NCI-H1092 treated with DMSO at 0.1 percent for 48 hours (cell line): ENCODE measurements at regions not wholly inside any gene's neighbourhood (a gene's known extent, or its start where the extent isn't known, plus 50 kb on each side); places are given as distances from the start of the nearest gene placed in this dataset.
"Not testable (repeated sequence)": the region's sequence is repeated elsewhere in the genome, so short reads cannot be mapped to it uniquely, and the experiment has no call there.

Experiments used
- DNase-seq: peaks from one replicate; lab custom pipeline; 2025; lab: John Stamatoyannopoulos, UW

DNA sequence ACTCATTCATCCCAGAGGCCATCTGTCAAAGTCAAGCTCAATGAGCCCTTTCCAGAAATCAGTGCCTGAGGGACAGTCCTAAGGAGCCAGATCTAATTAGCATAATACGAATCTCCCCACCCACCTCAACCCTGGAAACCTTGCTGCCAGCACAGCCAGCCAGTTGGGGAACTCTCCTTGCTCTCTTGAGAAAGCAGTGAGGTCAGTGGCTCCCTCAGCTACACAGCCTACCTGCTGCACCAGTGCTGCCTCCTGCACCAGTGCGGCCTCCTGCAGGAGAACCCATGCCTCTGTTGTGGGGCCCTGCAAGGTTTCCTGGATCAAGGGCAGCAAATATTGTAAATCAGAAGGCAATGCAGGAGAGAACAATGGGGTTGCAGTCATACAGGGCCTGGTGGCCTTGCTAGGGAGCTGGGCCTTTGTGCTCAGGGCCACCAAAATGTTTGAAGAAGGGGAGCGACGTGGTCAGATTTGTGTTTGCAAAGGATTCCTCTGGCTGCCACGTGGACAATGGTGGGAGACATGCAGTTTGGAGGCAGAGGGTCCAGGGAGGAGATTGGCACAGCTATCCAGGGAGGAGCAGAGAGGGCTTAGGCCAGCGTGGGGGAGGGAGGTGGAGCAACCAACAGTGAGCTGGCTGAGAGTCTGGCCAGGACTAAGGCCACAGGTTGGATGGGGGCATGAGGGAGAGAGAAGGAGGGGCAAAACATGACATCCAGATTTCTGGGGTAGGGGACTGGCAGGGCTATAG, 124.3 kb upstream of the MAMLD1 start:
- DNase-seq = no peak

DNA sequence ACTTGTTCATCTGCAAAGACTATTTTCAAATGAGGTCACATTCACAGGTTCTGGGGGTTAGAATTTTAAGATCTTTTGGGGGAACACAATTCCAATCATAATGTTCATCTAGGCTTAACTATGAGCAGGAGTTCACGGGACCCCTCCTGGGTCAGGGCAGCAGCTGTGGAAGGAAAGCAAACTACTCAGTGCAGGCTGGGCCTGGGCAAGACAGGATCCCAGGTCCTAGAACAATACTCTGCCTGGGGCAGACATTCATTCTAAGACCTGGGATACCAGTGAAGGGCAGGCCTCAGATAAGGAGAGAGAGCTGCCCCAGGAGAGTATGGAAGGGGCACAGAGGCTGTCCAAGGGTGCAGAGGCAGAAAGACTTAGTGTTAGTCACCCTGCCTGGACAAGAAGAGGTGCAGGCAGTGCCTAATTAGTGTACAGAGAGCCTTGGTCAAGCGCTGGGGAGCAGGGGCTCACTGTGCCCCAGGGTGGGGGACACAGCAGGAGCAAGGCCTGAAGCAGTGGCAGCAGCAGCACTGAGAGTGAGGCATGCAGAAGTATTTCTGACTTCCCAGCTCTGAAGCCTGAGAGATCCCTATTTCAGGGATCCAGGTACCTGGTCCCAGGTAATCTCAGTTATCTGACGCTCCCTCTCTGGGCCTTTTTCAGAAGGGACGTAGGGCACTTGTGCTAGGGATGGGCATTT, 123.0 kb upstream of the MAMLD1 start:
- DNase-seq = no peak

DNA sequence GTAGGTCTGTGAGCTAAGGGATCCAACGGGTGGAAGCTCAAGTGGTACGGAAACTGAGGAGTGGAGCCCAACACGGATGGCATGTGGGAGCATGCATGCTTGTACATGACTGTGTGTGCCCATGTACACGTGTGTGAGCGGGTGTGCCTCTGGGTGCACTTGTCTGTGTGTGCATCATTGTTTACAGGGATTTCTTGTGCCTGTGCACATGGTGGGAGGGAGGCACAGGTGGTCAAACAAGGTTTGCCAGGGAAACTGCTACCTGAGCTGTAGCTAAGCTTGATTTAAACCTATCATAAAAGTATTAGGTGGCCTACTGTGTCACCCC, 122.5 kb upstream of the MAMLD1 start:
- DNase-seq = no peak

DNA sequence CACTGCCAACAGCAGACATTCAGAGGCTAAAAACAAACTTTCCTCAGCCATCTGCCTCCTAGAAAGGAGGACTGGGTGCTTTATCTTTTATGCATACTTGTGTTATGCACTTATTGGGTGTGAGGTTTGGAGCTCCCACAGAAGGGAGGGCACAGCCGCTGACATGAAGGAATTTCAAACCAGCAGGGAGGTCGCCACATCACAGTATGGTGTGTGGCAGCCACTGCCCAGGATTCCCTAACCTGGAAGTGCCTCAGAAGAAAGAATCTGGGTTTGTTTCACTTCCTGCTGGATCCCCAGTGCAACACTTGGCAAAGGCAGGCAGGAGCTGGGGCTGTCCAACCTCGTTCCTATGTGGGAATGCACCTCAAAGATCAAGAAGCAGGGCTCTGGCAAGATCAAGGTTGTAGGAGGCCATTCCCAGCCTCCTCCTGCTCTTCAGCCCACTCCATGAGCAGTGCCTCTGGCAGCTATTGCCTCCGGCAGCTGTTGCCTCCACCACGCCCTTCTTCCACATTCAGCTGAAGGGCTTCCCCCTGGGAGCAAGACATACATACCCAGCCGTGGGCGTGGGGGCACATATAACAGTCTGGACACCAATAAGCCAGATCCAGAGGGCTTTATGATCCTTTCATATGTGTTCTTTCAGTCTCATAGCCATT, 109.0 kb upstream of the MAMLD1 start:
- no peak for DNase-seq

DNA sequence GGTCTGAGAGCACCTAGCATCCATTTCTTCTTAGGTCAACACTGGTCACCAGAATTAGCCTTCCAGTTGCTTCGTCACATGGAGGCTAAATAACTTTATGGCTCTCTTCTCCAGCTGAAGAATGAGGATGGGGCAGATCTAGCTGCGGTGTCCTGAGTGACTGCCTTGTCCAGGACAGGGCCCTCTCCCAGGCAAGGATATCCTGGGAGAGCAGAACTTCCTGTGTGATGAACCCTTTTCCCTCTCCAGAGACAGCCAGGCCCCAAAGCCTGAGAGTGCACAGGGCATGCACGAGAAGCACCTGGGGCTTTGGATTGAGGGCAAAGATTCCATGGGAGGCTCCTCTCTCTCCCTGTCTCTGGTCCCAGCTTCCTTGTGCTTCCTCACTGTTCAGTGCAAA, 108.2 kb upstream of the MAMLD1 start:
- no peak for DNase-seq

DNA sequence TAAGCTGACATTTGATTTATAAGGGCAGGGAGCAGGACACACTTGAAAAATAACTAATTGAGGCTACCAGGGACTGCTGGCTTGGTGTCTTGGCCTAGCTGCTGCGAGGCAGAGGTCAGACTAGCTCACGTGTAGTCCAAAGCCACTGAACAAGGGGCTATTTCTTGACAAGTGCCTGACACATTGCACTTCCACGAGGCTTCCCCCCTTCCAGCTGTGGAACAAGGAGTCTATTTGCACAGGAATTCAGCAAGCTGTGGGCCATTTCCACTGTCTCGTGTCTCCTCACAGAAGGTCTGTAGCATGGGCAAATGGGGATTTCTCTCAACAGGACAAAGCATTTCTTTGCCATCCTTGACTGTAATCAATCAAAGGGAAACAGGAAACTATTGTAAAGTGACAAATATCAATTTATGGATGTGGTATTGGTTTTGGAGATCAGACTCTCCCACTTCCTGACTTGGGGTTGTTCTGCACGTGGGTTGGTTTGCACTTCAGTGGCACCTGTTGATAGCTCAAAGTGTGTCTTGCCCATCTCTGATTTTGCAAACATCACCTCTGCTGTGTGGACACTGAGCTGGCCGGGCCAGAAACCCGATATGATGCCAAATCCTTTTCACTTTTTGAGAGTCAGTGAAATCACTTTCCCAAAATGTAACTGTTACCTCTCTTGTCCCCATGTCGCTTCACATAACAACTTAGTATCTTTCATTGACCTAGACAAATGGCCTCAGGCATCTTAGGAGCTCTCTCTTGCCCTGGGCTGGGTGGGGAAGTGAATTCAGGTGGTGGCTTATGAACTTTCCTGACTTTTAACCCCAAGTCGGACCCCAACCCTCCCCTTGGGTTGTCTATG, 107.4 kb upstream of the MAMLD1 start:
- no peak for DNase-seq

DNA sequence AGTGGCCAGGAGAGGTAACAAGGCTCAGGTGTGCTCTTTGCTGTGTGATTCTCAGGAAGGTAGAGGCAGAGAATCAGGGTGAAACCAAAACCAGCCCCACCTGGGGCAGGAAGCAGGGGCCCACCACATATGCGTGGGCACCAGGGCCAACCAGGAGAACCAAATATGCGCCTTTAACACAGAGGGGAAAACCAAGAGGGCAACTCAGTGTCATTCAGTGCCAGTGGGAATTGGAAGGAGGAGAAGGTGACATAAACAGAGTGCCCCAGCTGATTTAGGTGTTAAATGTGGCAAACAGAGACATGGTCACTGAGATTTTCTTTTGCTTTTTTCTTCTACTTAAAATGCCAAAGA, 106.8 kb upstream of the MAMLD1 start:
- DNase-seq = no peak

DNA sequence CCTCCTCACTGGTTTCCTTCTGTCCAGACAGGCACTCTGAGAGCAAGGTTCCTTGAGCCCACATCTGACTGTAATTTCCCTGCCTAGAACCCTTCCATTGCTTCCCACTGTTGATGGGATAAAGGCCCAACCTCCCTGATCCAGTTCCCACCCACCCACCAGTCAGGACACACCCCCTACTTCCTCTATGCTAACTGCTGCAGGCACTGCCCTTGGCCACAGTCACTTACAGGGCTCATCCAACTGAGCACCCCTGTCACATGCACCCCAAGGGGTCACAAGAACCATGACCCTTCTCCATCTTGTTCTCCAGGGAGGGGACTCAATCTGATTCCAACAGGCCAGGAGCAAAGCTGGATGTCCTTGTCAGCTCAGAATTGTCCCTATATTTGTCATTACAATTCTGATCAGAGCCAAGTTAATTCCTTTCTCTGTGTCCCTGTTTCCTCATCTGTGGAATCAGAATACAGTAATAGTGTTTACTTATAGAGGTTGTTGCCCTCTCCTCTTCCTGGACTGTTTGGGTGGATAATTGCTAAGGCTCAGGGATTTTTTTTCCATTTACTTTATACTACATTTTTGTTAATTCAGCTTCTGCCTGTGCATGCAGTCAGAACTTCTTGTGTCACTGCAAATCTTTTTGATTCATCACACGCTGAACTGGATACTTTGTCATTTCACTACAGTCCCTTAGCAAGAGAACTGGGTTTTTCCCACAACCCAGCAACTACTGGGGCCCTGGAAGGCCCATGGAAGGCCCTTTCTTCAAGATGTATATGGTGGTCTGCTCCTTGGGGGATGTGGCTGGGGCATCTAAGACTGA, 105.6 kb upstream of the MAMLD1 start:
- no peak for DNase-seq

DNA sequence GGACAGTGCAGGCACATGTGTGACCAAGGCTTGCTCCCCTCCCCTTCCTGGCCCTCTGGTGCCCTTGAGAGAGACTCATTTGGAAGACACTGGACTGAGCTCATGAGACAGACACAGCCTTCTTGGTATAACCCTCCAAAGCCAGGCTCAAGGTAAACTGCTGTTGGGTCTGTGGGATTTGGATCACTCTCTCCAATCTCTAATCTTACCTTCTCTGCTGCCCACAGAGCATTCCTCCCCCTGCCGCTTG, 105.0 kb upstream of the MAMLD1 start:
- no peak for DNase-seq

DNA sequence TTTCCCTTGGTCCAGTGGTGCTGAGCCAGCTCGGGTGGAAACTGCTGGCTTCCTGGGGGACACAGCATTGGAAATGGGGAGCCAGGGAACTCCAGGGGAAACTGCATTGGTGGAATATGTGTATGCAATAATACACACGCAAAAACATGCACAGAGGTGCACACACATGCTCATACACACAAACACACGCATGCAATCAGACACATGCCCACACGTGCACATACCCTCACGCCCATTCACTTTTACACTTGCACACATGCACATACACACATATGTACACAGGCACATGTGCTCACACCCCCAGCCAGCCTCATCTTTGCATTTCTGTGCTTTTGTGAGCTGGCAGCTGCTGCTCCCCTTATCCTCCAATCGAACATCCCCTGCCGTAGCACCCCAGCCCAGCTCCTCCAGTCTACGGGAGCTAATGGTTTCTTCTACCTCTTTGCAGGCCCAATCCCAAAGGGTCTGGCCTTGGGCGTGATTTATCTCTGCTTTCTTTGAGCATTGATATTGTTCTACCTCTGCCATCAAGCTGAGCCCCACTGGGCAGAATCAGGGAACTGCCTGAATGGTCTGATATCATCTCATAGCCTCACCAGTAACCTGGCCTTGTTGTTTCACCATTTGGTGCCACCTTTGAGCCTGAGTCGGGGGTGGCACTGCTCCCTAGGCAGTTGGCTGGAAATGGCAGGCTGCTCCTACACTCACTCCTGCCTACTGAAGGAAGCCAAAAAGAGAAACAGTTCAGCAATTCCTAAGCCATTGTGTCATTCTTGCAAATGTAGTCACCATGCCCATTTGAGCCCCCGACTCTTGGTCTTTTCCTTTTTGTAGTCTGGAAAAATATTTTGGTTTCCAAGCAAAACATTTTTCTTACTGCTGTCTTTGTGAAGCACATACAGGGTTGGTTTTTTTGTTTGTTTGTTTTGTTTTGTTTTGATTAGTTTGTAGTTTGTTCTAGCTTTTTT, 104.4 kb upstream of the MAMLD1 start:
- DNase-seq = no peak

DNA sequence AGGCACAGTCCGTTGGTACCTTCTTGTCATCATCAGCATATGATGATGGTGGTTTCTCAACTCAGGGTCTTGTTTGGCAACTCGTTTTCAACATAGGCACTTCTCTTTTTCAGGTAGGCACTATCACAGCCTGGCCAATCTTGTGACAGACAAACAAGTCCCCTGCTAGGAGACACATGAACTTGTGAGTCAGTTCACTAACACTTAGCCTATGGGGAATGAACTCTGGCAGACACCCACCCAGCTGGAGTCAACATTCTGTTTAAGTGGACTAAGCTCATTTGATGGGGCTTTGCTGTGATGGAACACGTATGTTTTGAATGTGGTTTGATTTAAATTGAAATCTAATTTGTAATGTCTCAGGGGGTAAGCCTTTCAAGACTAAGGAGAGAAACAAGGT, 100.7 kb upstream of the MAMLD1 start:
- DNase-seq = no peak

DNA sequence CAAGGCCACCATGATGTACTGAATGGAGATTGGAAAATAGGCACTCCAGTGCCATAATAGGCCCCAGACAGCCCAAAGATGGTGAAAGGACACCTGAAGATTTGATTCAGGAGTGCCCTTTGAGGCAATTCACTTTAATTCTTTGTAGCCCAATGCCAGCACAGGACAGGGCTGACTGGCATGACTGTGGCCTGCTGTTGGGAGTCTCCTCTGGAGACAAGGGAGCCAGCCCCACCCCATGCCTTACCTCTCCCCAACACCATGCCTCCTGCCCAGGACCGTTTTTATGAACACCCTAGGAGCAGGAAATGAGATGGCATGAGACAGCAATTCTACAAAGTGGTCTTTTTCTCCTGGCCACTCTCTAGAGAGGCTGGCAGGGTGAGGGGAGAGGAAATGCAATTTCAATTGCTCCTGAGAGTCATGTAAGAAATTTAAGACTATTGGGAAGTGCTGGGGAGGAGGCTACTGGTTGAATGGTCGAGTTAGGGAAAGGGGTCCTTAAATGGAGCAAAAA, 94.2 kb upstream of the MAMLD1 start:
- no peak for DNase-seq

DNA sequence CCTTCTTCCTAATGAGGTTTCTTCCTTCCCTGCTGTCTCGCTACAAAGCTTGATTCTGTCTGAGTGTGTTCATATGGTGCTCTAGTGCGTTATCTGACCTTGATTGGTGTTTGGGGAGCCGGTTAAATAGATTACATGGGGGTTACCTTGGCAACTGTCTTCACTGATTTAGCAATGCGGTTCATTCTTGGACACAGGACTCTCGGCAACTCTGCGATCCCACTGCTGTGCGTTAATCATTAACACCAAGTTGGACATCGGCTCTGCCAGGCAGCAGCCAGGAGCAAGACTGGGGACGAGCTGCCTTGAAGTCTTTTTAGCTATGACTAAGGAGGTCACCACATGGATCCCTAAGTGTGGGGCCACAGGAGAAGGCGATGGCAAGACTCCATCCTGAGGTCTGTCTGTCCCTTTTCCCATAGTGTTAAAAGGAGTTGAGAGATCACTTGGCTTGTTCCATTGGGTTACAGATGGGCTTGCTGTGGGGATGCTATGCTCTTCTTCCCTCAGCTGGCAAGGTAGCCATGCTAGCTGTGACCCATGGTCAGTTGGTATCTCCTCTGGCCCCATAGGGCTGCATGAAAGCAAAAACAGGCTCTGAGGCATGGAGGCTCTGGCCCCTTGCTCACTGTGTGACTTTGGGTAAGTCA, 93.4 kb upstream of the MAMLD1 start:
- DNase-seq = no peak

DNA sequence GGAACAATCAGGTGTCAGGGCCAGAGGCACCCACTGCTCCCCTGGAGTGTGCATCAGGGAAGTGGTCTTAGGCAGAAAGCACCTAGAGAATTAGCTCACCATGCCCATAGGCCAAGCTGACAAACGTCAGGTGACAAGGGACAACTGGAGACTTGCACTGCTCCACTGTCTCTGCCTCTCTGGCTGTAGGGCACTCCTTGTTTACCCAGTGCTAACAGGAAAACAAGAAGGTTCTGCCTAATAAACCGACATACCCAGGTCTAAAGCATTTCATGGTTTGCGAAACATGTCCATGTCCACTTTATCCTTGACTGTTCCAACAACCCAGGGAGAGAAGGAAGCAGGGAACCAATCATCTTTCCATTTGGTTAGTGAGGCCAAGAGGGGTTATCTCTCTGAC, 92.5 kb upstream of the MAMLD1 start:
- no peak for DNase-seq

DNA sequence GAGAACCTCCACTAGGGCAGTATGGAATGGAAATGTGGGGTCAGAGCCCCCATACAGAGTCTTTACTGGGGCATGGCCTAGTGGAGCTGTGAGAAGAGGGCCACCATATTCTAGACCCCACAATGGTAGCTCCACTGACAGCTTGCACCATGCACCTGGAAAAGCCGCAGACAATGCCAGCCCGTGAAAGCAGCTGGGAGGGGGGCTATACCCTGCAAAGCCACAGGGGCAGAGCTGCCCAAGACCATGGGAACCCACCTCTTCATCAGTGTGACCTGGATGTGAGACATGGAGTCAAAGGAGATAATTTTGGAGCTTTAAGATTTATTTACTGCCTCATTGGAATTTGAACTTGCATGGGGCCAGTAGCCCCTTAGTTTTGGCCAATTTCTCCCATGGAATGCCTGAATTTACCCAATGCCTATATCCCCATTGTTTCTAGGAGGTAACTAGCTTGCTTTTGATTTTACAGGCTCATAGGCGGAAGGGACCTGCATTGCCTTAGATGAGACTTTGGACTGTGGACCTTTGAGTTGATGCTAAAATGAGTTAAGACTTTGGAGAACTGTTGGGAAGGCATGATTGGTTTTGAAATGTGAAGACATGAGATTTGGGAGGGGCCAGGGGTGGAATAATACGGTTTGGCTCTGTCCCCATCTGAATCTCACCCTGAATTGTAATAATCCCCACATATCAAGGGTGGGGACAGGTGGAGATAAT, 89.4 kb upstream of the MAMLD1 start:
- DNase-seq = not testable (repeated sequence)

DNA sequence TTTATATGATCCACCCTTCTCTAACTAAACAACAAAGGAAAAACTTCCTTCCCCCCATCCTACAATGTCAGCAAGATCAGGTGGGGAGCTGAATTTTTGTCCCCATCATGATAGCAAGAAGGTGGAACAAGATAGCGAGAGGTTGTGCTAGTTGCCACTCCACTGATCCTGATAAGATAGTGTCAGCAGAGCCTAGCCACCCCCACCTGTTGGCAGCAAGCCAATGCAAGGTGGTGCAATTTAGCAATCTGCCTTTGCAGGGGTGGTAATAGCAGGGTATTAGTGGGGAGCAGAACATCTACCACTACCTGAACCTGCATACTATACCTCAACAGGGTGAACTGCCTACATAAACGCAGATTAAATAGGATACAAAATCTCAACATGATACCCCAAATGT, 80.2 kb upstream of the MAMLD1 start:
- no peak for DNase-seq

DNA sequence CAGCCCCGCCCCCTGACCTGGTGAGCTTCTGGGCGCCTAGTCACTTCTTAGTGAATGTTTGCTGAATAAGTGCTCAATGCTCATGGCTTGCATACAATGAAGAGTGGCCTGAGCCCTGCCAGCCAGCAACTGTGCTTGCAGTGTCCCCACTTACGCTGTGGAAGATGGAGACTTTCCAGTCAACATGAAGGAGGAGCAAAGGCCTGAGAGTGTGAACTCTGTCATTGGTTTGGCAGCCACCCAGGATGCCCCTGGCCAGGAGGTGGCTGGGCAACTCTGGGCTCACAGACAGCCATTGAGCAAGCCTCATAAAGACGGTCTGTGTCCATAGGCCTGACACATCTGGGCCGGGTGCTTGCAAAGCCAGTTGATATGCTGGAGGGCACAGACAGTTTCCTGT, 72.1 kb upstream of the MAMLD1 start:
- no peak for DNase-seq

DNA sequence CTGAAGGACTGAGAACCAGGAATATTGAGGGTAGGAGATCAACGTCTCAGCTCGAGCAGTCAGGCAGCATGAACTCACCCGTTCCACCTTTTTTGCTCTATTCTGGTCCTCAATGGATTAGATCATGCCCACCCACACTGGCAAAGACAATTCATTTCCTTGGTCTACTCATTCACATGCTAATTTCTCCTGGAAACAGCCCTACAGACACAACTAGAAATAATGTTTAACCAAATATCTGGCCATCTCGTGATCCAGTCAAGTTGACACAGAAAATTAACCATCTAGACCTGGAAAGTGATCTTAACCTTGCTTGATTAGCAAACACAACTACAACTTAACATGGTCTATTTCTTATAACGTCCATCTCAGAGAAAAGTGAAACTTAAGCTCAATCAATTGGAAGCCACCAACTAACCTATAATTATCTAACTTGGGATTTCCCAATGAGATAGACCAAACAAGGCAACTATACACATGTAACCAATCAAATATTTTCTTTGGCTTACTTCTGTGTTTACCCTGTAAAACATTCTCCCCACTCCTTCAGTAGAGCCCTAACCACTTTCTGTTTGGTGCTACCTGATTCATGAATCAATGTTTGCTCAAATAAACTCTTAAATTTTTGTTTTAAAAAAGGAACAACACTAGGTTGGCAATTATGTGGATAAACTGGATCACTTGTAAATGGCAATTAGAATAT, 69.7 kb upstream of the MAMLD1 start:
- no peak for DNase-seq
